Lung (tissue), 11 donors: ENCODE measurements at regions not wholly inside any gene's neighbourhood (a gene's known extent, or its start where the extent isn't known, plus 50 kb on each side); places are given as distances from the start of the nearest gene placed in this dataset.

Source experiments
- ATAC-seq: fragments of 200-7000 bp; cut with Tn5 transposase; one replicate; pipeline ENCODE4 v1.9.1; 2020; ENCODE audit warnings: moderate number of reproducible peaks; ENCODE audit not compliant: insufficient read depth, low FRiP score
- DNase-seq, 3 donors: peaks; one replicate each; pipeline ENCODE4 v3.0.0-alpha.2; 2013 to 2017
- H3K27ac ChIP-seq, 2 donors: one replicate each; pipeline ENCODE4 v1.5.1; 2013; ENCODE audit warnings: mild to moderate bottlenecking in 2 of 2, moderate library complexity in 2 of 2, control low read depth in 1 of 2, inconsistent platforms in 1 of 2, low read depth in 1 of 2, low read length in 1 of 2
- H3K27me3 ChIP-seq, 3 donors: one replicate each; pipeline ENCODE4 v1.5.1; 2013; ENCODE audit warnings: low read length in 2 of 3; ENCODE audit not compliant: control insufficient read depth in 3 of 3, insufficient read depth in 3 of 3
- H3K36me3 ChIP-seq, 4 donors: one replicate each; pipeline ENCODE4 v1.5.1; 2013; ENCODE audit warnings: low read length in 4 of 4, mild to moderate bottlenecking in 1 of 4, moderate library complexity in 1 of 4; ENCODE audit not compliant: control insufficient read depth in 4 of 4, insufficient read depth in 4 of 4
- H3K4me1 ChIP-seq, 5 donors: one replicate each; pipeline ENCODE4 v1.5.1; 2013; ENCODE audit warnings: low read length in 5 of 5, mild to moderate bottlenecking in 2 of 5, moderate library complexity in 1 of 5; ENCODE audit not compliant: control insufficient read depth in 5 of 5, insufficient read depth in 5 of 5
- H3K4me3 ChIP-seq: one replicate; pipeline ENCODE4 v1.5.1; 2013; ENCODE audit warnings: mild to moderate bottlenecking, control low read depth, moderate library complexity
- H3K9ac ChIP-seq, 2 donors: one replicate each; pipeline ENCODE4 v1.5.1; 2013; ENCODE audit warnings: low read length in 2 of 2, control low read depth in 1 of 2; ENCODE audit not compliant: insufficient read depth in 1 of 2
- H3K9me3 ChIP-seq, 4 donors: one replicate each; pipeline ENCODE4 v1.5.1; 2013; ENCODE audit warnings: low read length in 3 of 4, mild to moderate bottlenecking in 1 of 4, moderate library complexity in 1 of 4; ENCODE audit not compliant: control insufficient read depth in 4 of 4, insufficient read depth in 3 of 4
- CTCF ChIP-seq: IDR thresholded peaks from 2 replicates; pipeline ENCODE4 v1.5.1; 2012; ENCODE audit warnings: mild to moderate bottlenecking; ENCODE audit errors: control extremely low read depth, extremely low read depth
- WGBS, 2 donors: extraction: QIAGEN DNeasy Blood & Tissue Kit; methylation state at CpG; one replicate each; pipeline ENCODE4 v1.1.7; 2013; 5-methylcytosine and 5-hydroxymethylcytosine counted together
- donor health status: control.
- donor health status: control.
- donor health status: Bipolar disorder and iron deficiency.
- donor health status: healthy.
- donor health status: DM: yes; HTN: yes; CAD: no.

DNA sequence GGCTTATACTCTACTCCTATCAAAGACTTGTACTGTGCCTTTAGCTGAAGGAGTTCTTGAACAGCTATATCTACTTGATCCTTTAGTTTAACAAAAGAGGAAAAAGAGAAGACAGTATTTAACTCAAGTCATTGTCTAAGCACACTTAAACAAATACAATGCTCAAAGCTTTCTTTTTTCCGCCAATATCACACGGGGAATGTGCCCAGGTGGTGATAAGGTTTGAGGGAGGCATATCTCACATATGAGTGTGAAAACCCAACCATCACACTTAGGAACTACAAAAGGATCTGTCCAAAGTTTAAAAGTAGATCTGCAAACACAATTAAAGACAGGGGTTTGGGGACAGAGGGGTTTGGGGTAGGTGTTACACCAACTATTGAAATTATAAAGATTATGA lies 59.0 kb upstream of the SLC30A10 start:
- no peak overlapping the region for H3K27ac ChIP-seq
- H3K27me3 ChIP-seq: no peaks in the 10 kb centered on the region
- TF ChIP-seq CTCF: no peak
- H3K9me3 ChIP-seq: no peaks in the 10 kb centered on the region
- no peak overlapping the region for H3K9ac ChIP-seq
- H3K4me1 ChIP-seq: no peaks in the 10 kb centered on the region
- no peak overlapping the region for H3K4me3 ChIP-seq
- ATAC-seq (no peak), DNase-seq (no peak)
- 98% methylated on average over 2 of the region's 2 CpGs for WGBS, 2 donors
- H3K36me3 ChIP-seq: peaks cover 5 to 27% (median 12%) of the 10 kb centered on the region in 4 donors

GRCh38 chr1:219985169-219985568 lies 56.8 kb upstream of the SLC30A10 start:
- no peak overlapping the region for H3K27ac ChIP-seq
- H3K9ac ChIP-seq: no peak overlapping the region
- H3K9me3 ChIP-seq: no peaks in the 10 kb centered on the region
- H3K27me3 ChIP-seq: no peaks in the 10 kb centered on the region
- 95 to 100% methylated on average over 3 of the region's 3 CpGs for WGBS, 2 donors
- no peak for ATAC-seq
- peaks cover 5 to 32% (median 16%) of the 10 kb centered on the region in 4 donors for H3K36me3 ChIP-seq
- DNase-seq: no peak
- no peak overlapping the region for H3K4me3 ChIP-seq
- no peaks in the 10 kb centered on the region for H3K4me1 ChIP-seq
- no peak for TF ChIP-seq CTCF
